ENCODE measurements at regions not wholly inside any gene's neighbourhood (a gene's known extent, or its start where the extent isn't known, plus 50 kb on each side); places are given as distances from the start of the nearest gene placed in this dataset.

DNA sequence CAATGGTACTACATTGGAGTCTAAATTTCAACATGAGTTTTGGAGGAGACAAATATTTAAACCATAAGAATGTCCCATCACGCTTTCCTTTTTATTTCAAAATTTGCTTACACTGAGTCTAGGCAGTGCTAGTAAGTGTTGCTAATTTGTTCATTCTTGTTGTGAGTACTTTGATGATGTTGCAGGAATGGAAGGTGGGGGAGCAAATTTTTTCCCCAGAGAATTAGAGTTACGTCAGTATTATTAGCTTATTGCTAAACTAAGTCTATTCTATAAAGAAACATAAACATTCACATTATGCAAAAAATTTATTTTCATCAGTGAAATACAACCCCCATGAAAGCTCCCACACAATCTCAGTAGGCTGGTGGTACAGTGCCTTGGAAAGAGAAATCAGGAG lies 88.0 kb downstream of the BLID start:
- TF ChIP-seq POLR2AphosphoS5 (IDR thresholded peaks at IDR 0.05; ENCODE audit: low read depth, low read length) (no peak), SIN3A (IDR thresholded peaks at IDR 0.05; ENCODE audit: borderline replicate concordance, insufficient read depth, low read depth, low read length) (no peak), TCF7L2 (IDR thresholded peaks at IDR 0.05; ENCODE audit: low read depth, low read length) (no peak), REST (IDR thresholded peaks at IDR 0.05; ENCODE audit: insufficient read depth in 1 of 2, low read depth in 2 of 2, low read length in 1 of 2) (no peak)
- TF ChIP-seq, protein P1, sequence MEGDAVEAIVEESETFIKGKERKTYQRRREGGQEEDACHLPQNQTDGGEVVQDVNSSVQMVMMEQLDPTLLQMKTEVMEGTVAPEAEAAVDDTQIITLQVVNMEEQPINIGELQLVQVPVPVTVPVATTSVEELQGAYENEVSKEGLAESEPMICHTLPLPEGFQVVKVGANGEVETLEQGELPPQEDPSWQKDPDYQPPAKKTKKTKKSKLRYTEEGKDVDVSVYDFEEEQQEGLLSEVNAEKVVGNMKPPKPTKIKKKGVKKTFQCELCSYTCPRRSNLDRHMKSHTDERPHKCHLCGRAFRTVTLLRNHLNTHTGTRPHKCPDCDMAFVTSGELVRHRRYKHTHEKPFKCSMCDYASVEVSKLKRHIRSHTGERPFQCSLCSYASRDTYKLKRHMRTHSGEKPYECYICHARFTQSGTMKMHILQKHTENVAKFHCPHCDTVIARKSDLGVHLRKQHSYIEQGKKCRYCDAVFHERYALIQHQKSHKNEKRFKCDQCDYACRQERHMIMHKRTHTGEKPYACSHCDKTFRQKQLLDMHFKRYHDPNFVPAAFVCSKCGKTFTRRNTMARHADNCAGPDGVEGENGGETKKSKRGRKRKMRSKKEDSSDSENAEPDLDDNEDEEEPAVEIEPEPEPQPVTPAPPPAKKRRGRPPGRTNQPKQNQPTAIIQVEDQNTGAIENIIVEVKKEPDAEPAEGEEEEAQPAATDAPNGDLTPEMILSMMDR (IDR thresholded peaks at IDR 0.05), result no peak

Data from Panc1 (cell line).